ENCODE measurements at regions not wholly inside any gene's neighbourhood (a gene's known extent, or its start where the extent isn't known, plus 50 kb on each side); places are given as distances from the start of the nearest gene placed in this dataset.

- no peak for TF ChIP-seq POLR2AphosphoS5 (IDR thresholded peaks at IDR 0.05; ENCODE audit: insufficient read depth in 1 of 2, low read depth in 1 of 2)
- no peak for TF ChIP-seq CTCF (IDR thresholded peaks at IDR 0.05)
- no peak for TF ChIP-seq POLR2A (IDR thresholded peaks at IDR 0.05)
Measured at GRCh38 chr3:25252291-25252690, 175.8 kb upstream of the RARB start.
